ENCODE measurements at regions not wholly inside any gene's neighbourhood (a gene's known extent, or its start where the extent isn't known, plus 50 kb on each side); places are given as distances from the start of the nearest gene placed in this dataset.

DNA sequence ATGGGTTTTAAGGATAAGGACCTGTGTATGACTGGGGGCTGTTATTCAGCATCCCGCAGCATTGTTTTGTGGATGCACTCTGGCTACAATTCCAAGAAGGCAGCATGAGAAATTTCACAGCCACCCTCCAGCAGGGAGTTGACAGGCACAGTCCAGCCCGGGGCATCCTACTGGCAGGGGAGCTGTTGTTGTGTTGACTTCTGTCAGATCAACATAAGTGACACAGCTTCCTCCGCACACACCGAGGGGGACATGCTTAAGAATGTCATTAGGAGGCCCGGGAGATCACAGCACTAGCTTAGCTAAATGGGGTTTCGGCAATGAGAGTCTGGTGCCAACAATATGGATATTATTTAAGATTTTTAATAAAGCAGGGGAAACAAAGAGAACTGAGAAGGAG lies 326.5 kb downstream of the ASMT start:
- H3K36me3 Mint-ChIP-seq (ENCODE audit: low read depth): peaks cover 3% of the 10 kb centered on the region; the same call in 1 of the 2 replicates
- no peak overlapping the region for H3K4me3 Mint-ChIP-seq
- H3K9me3 Mint-ChIP-seq: peaks cover 13% of the 10 kb centered on the region; the same call in 1 of the 2 replicates
- H3K4me1 Mint-ChIP-seq (ENCODE audit: low read depth): no peaks in the 10 kb centered on the region
- TF ChIP-seq, protein P1, sequence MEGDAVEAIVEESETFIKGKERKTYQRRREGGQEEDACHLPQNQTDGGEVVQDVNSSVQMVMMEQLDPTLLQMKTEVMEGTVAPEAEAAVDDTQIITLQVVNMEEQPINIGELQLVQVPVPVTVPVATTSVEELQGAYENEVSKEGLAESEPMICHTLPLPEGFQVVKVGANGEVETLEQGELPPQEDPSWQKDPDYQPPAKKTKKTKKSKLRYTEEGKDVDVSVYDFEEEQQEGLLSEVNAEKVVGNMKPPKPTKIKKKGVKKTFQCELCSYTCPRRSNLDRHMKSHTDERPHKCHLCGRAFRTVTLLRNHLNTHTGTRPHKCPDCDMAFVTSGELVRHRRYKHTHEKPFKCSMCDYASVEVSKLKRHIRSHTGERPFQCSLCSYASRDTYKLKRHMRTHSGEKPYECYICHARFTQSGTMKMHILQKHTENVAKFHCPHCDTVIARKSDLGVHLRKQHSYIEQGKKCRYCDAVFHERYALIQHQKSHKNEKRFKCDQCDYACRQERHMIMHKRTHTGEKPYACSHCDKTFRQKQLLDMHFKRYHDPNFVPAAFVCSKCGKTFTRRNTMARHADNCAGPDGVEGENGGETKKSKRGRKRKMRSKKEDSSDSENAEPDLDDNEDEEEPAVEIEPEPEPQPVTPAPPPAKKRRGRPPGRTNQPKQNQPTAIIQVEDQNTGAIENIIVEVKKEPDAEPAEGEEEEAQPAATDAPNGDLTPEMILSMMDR (IDR thresholded peaks at IDR 0.05): no peak
- DNase-seq: no peak
- H3K27ac Mint-ChIP-seq: no peak overlapping the region
- peaks cover 4% of the 10 kb centered on the region for H3K27me3 Mint-ChIP-seq (ENCODE audit: insufficient read depth)

DNA sequence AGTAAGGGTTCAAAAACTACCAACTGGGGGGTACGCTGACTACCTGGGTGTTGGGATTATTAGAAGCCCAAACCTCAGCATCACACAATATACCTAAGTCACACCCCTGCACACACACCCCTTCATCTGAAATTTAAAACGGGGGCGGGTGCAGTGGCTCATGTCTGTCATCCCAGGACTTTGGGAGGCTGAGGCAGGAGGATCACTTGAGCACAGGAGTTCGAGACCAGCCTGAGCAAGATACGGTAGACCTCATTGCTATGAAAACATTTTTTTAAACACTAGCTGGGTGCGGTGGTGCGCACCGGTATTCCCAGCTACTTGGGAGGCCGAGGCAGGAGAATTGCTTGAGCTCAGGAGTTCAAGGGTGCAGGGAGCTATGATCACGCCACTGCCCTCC lies 331.0 kb downstream of the ASMT start:
- no peak overlapping the region for H3K27ac Mint-ChIP-seq
- H3K9me3 Mint-ChIP-seq: peaks cover 7% of the 10 kb centered on the region; the same call in 1 of the 2 replicates
- H3K4me3 Mint-ChIP-seq: no peak overlapping the region
- peaks cover 4% of the 10 kb centered on the region for H3K27me3 Mint-ChIP-seq (ENCODE audit: insufficient read depth)
- TF ChIP-seq, protein P1 (IDR thresholded peaks at IDR 0.05): no peak
- DNase-seq: no peak
- peaks cover 3% of the 10 kb centered on the region; the same call in 1 of the 2 replicates for H3K36me3 Mint-ChIP-seq (ENCODE audit: low read depth)
- H3K4me1 Mint-ChIP-seq (ENCODE audit: low read depth): no peaks in the 10 kb centered on the region

DNA sequence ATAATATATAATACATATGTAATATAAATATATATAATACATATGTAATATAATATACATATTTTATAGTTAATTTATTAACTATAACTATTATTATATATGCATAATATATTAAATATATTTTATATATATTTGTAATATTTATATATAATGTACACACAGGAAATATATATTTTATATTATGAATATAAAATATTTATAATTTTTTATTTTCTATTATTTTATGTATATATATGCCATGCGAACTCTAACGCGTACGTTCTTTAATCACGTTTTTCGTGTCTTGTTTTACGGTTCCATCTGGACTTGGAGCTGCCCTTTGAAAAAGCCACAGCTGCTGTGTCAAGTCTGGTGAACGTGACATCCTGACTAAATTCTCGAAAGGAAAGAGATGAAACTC lies 332.1 kb downstream of the ASMT start:
- no peaks in the 10 kb centered on the region for H3K36me3 Mint-ChIP-seq (ENCODE audit: low read depth)
- no peak for DNase-seq
- TF ChIP-seq, protein P1 (IDR thresholded peaks at IDR 0.05): no peak
- H3K27me3 Mint-ChIP-seq (ENCODE audit: insufficient read depth): peaks cover 2% of the 10 kb centered on the region
- no peaks in the 10 kb centered on the region for H3K4me1 Mint-ChIP-seq (ENCODE audit: low read depth)
- H3K9me3 Mint-ChIP-seq: no peaks in the 10 kb centered on the region
- H3K4me3 Mint-ChIP-seq: no peak overlapping the region
- no peak overlapping the region for H3K27ac Mint-ChIP-seq

All from HFFc6 (cell line).